Neural cell (in vitro differentiated cells): ENCODE measurements at regions not wholly inside any gene's neighbourhood (a gene's known extent, or its start where the extent isn't known, plus 50 kb on each side); places are given as distances from the start of the nearest gene placed in this dataset.

Source experiments
- H2AFZ ChIP-seq: fragments of 200-600, 300-800 bp; sonication (generic), shearing (Covaris generic); 2 replicates; pipeline ENCODE4 v1.6.0; 2014; ENCODE audit warnings: low read depth, mild to moderate bottlenecking, antibody characterized with exemption, low read length, moderate library complexity
- H3F3A ChIP-seq: fragments of 200-600 bp; shearing (Covaris generic); 2 replicates; pipeline ENCODE4 v1.6.1; 2016; ENCODE audit warnings: mild to moderate bottlenecking, moderate library complexity, mixed read lengths, antibody characterized with exemption, low read length; ENCODE audit not compliant: insufficient read depth, poor library complexity, severe bottlenecking
- H3K27ac ChIP-seq: fragments of 200-600, 300-800 bp; sonication (generic), shearing (Covaris generic); 2 replicates; pipeline ENCODE4 v1.5.1; 2014; ENCODE audit warnings: mild to moderate bottlenecking, low read length, moderate library complexity
- H3K27me3 ChIP-seq: fragments of 300-800, 200-600 bp; sonication (generic), shearing (Covaris generic); 2 replicates; pipeline ENCODE4 v1.6.0; 2014; ENCODE audit warnings: mild to moderate bottlenecking, low read depth, low read length, moderate library complexity; ENCODE audit not compliant: insufficient read depth
- H3K36me3 ChIP-seq: fragments of 300-800, 200-600 bp; sonication (generic), shearing (Covaris generic); 2 replicates; pipeline ENCODE4 v1.5.1; 2014; ENCODE audit warnings: mild to moderate bottlenecking, antibody characterized with exemption, low read length, moderate library complexity; ENCODE audit not compliant: insufficient read depth
- H3K4me2 ChIP-seq: fragments of 300-800, 200-600 bp; sonication (generic), shearing (Covaris generic); 2 replicates; pipeline ENCODE4 v1.6.0; 2014; ENCODE audit warnings: mild to moderate bottlenecking, low read length
- H3K4me3 ChIP-seq: fragments of 300-800, 200-600 bp; sonication (generic), shearing (Covaris generic); 2 replicates; pipeline ENCODE4 v1.5.1; 2014; ENCODE audit warnings: mild to moderate bottlenecking, low read length, moderate library complexity
- H3K79me2 ChIP-seq: fragments of 200-600 bp; shearing (Covaris generic); replicated peaks from 2 replicates; pipeline ENCODE4 v1.6.0; 2014; ENCODE audit warnings: mild to moderate bottlenecking, low read length, moderate library complexity; ENCODE audit not compliant: insufficient read depth
- H3K9ac ChIP-seq: fragments of 300-800, 200-600 bp; sonication (generic), shearing (Covaris generic); 2 replicates; pipeline ENCODE4 v1.6.1; 2016; ENCODE audit warnings: mild to moderate bottlenecking, low read length, mixed read lengths
- H3K9me2 ChIP-seq: fragments of 200-600 bp; shearing (Covaris generic); 2 replicates; pipeline ENCODE4 v1.6.1; 2016; ENCODE audit warnings: mild to moderate bottlenecking, low read length, mixed read lengths; ENCODE audit not compliant: insufficient read depth
- H3K9me3 ChIP-seq: fragments of 200-600, 300-800 bp; sonication (generic), shearing (Covaris generic); 2 replicates; pipeline ENCODE4 v1.6.1; 2016; ENCODE audit warnings: mild to moderate bottlenecking, mixed run types, low read length, moderate library complexity, mixed read lengths
- H4K20me1 ChIP-seq: fragments of 200-600 bp; shearing (Covaris generic); 2 replicates; pipeline ENCODE4 v1.6.1; 2016; ENCODE audit warnings: mild to moderate bottlenecking, mixed run types; ENCODE audit not compliant: insufficient read depth
- EP300 ChIP-seq: fragments of 450-650 bp; conservative IDR thresholded peaks from 2 replicates; pipeline ENCODE4 v1.6.1; 2014; ENCODE audit warnings: antibody characterized with exemption, mild to moderate bottlenecking, moderate library complexity; ENCODE audit not compliant: poor library complexity, severe bottlenecking
- EZH2 ChIP-seq: fragments of 200-600, 300-800 bp; shearing (Covaris generic), sonication (generic); IDR thresholded peaks from 2 replicates; pipeline ENCODE4 v1.6.1; 2014; ENCODE audit warnings: antibody characterized with exemption, low read length, borderline replicate concordance, mild to moderate bottlenecking; ENCODE audit not compliant: insufficient read depth, poor library complexity, severe bottlenecking
- MXI1 ChIP-seq: fragments of 450-650 bp; conservative IDR thresholded peaks from 2 replicates; pipeline ENCODE4 v1.6.1; 2014; ENCODE audit warnings: antibody characterized with exemption, mild to moderate bottlenecking; ENCODE audit not compliant: poor library complexity, severe bottlenecking
- POLR2AphosphoS5 ChIP-seq: IDR thresholded peaks from 2 replicates; pipeline ENCODE4 v1.6.1; 2012
- RAD21 ChIP-seq: fragments of 450-650 bp; conservative IDR thresholded peaks from 2 replicates; pipeline ENCODE4 v1.6.1; 2014; ENCODE audit warnings: antibody characterized with exemption, mild to moderate bottlenecking, moderate library complexity
- SMC3 ChIP-seq: fragments of 450-650 bp; conservative IDR thresholded peaks from 2 replicates; pipeline ENCODE4 v1.6.1; 2014; ENCODE audit warnings: antibody characterized with exemption, mild to moderate bottlenecking, moderate library complexity; ENCODE audit not compliant: poor library complexity
- TAF1 ChIP-seq: IDR thresholded peaks from 2 replicates; pipeline ENCODE4 v1.6.1; 2012; ENCODE audit warnings: low read depth
- TF ChIP-seq, protein P1 (sequence below): IDR thresholded peaks from 2 replicates; pipeline ENCODE4 v1.6.1; 2012; ENCODE audit warnings: borderline replicate concordance
- TF ChIP-seq, protein P2 (sequence below): fragments of 450-650 bp; IDR thresholded peaks from 2 replicates; pipeline ENCODE4 v1.5.1; 2014; ENCODE audit warnings: antibody characterized with exemption, mild to moderate bottlenecking, moderate library complexity; ENCODE audit not compliant: poor library complexity, severe bottlenecking

- Histone ChIP-seq H2AFZ (no peak overlapping the region), H3K27ac (no peak overlapping the region), H3K9me3 (no peaks in the 10 kb centered on the region), H3K9me2 (no peaks in the 10 kb centered on the region), H3K79me2 (no peaks in the 10 kb centered on the region), H3K27me3 (no peaks in the 10 kb centered on the region), H3K4me2 (no peak overlapping the region), H3K4me3 (no peak overlapping the region), H3K9ac (no peak overlapping the region), H3F3A (no peaks in the 10 kb centered on the region), H4K20me1 (no peaks in the 10 kb centered on the region), H3K36me3 (no peaks in the 10 kb centered on the region)
- TF ChIP-seq, protein P1, sequence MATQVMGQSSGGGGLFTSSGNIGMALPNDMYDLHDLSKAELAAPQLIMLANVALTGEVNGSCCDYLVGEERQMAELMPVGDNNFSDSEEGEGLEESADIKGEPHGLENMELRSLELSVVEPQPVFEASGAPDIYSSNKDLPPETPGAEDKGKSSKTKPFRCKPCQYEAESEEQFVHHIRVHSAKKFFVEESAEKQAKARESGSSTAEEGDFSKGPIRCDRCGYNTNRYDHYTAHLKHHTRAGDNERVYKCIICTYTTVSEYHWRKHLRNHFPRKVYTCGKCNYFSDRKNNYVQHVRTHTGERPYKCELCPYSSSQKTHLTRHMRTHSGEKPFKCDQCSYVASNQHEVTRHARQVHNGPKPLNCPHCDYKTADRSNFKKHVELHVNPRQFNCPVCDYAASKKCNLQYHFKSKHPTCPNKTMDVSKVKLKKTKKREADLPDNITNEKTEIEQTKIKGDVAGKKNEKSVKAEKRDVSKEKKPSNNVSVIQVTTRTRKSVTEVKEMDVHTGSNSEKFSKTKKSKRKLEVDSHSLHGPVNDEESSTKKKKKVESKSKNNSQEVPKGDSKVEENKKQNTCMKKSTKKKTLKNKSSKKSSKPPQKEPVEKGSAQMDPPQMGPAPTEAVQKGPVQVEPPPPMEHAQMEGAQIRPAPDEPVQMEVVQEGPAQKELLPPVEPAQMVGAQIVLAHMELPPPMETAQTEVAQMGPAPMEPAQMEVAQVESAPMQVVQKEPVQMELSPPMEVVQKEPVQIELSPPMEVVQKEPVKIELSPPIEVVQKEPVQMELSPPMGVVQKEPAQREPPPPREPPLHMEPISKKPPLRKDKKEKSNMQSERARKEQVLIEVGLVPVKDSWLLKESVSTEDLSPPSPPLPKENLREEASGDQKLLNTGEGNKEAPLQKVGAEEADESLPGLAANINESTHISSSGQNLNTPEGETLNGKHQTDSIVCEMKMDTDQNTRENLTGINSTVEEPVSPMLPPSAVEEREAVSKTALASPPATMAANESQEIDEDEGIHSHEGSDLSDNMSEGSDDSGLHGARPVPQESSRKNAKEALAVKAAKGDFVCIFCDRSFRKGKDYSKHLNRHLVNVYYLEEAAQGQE: no peak
- TF ChIP-seq MXI1: no peak
- no peak for TF ChIP-seq EP300
- TF ChIP-seq TAF1: no peak
- TF ChIP-seq, protein P2, sequence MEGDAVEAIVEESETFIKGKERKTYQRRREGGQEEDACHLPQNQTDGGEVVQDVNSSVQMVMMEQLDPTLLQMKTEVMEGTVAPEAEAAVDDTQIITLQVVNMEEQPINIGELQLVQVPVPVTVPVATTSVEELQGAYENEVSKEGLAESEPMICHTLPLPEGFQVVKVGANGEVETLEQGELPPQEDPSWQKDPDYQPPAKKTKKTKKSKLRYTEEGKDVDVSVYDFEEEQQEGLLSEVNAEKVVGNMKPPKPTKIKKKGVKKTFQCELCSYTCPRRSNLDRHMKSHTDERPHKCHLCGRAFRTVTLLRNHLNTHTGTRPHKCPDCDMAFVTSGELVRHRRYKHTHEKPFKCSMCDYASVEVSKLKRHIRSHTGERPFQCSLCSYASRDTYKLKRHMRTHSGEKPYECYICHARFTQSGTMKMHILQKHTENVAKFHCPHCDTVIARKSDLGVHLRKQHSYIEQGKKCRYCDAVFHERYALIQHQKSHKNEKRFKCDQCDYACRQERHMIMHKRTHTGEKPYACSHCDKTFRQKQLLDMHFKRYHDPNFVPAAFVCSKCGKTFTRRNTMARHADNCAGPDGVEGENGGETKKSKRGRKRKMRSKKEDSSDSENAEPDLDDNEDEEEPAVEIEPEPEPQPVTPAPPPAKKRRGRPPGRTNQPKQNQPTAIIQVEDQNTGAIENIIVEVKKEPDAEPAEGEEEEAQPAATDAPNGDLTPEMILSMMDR: no peak
- TF ChIP-seq EZH2: no peak
- TF ChIP-seq SMC3: no peak
- TF ChIP-seq RAD21: no peak
Measured at GRCh38 chr4:103424853-103425252, 226.7 kb upstream of the CENPE start.

DNA sequence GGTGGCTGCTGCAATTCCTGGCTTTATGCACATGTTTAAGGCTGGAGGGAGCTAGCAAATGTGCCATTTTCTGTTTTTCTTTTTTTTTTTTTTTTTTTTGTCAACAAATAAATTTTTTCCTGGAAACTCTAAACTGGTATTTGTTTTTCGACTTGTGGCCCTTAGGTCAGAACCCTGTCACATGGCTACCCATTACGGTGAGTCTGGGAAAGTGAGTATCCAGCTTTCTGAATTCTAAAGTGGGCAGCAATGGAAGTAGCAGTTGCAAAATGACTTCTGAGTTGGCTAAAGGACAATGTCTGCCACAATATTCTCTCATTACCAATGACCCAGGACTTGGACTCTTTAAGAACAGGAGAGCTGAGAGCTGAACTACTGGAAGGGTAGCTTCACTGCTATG, 225.1 kb upstream of the CENPE start:
- no peaks in the 10 kb centered on the region for H3K9me3 ChIP-seq
- H3K4me3 ChIP-seq: no peak overlapping the region
- no peak overlapping the region for H2AFZ ChIP-seq
- no peaks in the 10 kb centered on the region for H3K79me2 ChIP-seq
- H3K9ac ChIP-seq: no peak overlapping the region
- no peaks in the 10 kb centered on the region for H3F3A ChIP-seq
- no peaks in the 10 kb centered on the region for H3K9me2 ChIP-seq
- no peak overlapping the region for H3K27ac ChIP-seq
- no peaks in the 10 kb centered on the region for H4K20me1 ChIP-seq
- H3K27me3 ChIP-seq: no peaks in the 10 kb centered on the region
- no peaks in the 10 kb centered on the region for H3K36me3 ChIP-seq
- no peak overlapping the region for H3K4me2 ChIP-seq
- TF ChIP-seq TAF1 (no peak), SMC3 (no peak), RAD21 (no peak), EZH2 (no peak), POLR2AphosphoS5 (no peak), MXI1 (no peak), EP300 (no peak)
- TF ChIP-seq, protein P1: no peak
- TF ChIP-seq, protein P2: no peak
